22Rv1 (cell line): ENCODE measurements at regions not wholly inside any gene's neighbourhood (a gene's known extent, or its start where the extent isn't known, plus 50 kb on each side); places are given as distances from the start of the nearest gene placed in this dataset.

ENCODE experiments used
- H3K27ac ChIP-seq: fragments of 450-650 bp; 2 replicates; pipeline ENCODE4 v1.5.1; 2017
- ZFX ChIP-seq: fragments of 450-650 bp; IDR thresholded peaks from 2 replicates; pipeline ENCODE4 v1.6.1; 2017; ENCODE audit warnings: antibody characterized with exemption, borderline replicate concordance
- TF ChIP-seq, protein P1 (sequence below): fragments of 450-650 bp; IDR thresholded peaks from 2 replicates; pipeline ENCODE4 v1.5.1; 2017; ENCODE audit warnings: mild to moderate bottlenecking

DNA sequence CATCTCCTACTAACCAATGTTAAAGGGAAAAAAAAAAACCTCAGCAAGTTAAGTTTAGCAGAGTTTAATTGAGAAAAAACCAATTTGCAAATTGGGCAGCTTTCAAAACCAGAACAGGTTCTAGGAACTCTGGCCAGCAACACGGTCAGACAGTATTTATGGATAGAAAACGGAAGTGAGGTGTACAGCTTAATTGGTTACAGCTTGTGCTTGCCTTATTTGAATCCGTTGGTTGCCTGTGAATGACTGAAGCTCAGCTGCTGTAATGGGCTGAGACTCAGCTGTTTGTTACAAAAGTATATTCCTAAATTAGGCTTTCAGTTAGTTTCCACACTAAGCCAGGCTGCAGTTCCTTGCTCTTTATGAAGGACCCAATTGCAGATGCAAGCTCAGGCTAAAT, 217.0 kb downstream of the SREK1 start:
- H3K27ac ChIP-seq: no peak overlapping the region
- TF ChIP-seq, protein P1, sequence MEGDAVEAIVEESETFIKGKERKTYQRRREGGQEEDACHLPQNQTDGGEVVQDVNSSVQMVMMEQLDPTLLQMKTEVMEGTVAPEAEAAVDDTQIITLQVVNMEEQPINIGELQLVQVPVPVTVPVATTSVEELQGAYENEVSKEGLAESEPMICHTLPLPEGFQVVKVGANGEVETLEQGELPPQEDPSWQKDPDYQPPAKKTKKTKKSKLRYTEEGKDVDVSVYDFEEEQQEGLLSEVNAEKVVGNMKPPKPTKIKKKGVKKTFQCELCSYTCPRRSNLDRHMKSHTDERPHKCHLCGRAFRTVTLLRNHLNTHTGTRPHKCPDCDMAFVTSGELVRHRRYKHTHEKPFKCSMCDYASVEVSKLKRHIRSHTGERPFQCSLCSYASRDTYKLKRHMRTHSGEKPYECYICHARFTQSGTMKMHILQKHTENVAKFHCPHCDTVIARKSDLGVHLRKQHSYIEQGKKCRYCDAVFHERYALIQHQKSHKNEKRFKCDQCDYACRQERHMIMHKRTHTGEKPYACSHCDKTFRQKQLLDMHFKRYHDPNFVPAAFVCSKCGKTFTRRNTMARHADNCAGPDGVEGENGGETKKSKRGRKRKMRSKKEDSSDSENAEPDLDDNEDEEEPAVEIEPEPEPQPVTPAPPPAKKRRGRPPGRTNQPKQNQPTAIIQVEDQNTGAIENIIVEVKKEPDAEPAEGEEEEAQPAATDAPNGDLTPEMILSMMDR: no peak
- no peak for TF ChIP-seq ZFX

DNA sequence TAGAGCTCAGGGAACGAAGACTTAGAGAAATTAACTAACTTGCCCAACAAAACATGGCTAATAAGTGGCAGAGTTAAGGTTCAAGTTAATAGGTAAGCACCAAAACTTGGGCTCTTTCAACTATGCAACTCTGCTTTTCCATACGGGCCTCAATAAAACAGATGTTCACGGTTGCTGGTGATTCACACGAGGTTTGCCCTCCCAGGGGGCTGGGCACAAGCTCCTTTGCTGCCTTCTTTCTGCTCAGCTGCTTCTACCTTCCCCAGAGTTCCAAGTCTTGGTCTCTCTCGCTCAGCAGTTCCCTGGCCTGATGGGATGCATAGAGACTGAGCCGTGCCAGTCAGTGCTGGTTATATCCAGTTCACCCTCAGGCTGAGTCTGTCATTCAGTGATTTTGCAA, 217.9 kb downstream of the SREK1 start:
- H3K27ac ChIP-seq: no peak overlapping the region
- TF ChIP-seq ZFX: no peak
- TF ChIP-seq, protein P1: no peak

DNA sequence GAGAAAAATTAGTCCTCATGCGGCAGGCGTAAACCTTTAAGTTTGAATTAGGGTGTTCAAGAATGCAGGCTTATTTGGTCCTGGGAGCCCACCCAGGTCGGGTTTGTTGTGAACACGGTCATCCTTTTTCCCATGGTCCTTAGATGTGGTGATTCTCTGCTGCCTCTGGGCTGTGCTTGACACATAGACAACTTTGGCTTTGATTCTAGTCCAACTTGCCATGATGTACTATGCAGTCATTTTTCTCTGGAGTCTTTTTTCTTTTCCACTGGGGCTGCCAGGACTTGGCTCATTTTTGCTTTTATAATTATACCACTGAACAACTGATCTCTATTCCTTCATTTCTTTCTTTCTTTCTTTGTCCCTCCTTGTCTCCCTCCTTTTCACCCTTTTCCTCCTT, 218.6 kb downstream of the SREK1 start:
- TF ChIP-seq ZFX: no peak
- TF ChIP-seq, protein P1: no peak
- H3K27ac ChIP-seq: no peak overlapping the region

DNA sequence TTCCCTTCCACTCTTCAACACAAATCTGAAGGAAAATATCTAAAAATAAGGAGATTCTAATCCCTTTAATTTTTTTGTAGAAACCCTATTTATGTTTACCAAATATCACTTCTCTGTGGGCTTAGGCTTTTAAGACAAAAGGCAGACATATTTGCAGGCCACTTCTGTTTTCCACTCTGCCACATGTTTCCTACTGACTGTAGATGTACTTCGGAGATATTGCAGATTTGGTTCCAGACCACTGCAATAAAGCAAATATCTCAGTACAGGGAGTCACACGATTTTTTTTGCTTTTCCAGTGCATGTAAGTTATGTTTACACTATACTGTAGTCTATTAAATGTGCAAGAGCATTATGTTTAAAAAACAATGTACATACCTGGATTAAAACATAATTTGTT, 219.0 kb downstream of the SREK1 start:
- H3K27ac ChIP-seq: no peak overlapping the region
- no peak for TF ChIP-seq ZFX
- TF ChIP-seq, protein P1: no peak

DNA sequence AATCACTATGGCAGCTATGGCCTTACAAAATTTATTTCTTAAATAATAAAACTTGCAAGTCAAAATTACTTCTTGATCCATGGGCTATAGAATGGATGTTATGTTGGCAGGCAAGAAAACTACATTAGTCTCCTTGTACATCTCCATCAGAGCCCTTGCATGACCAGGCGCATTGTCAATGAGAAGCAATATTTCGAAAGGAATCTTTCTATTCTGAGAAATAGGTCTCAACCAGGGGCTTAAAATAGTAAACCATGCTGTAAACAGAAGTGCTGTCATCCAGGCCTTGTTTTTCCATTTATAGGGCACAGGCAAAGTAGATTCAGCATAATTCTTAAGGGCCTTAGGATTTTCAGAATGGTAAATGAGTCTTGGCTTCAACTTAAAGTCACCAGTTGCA, 220.1 kb downstream of the SREK1 start:
- TF ChIP-seq, protein P1: no peak
- no peak for TF ChIP-seq ZFX
- no peak overlapping the region for H3K27ac ChIP-seq

DNA sequence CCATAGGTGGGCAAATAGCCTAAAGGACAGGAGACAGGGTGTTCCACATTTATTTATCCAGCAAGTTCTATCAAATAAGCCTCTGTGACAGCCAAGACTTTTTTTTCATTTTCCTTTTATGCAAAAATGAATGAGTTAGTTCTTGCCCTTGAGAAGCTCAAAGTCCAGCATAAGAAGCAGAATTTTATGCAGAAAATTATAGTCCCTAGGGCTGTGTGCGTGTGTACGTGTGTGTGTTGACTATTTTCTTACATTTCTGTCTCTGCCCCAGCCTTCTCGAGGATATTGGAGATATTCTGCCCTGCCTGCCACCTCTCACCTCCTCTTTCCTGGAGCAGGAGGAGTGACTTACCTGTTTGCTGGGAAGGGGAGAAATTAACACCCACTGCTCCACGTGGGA, 221.9 kb downstream of the SREK1 start:
- TF ChIP-seq, protein P1: no peak
- TF ChIP-seq ZFX: no peak
- no peak overlapping the region for H3K27ac ChIP-seq

DNA sequence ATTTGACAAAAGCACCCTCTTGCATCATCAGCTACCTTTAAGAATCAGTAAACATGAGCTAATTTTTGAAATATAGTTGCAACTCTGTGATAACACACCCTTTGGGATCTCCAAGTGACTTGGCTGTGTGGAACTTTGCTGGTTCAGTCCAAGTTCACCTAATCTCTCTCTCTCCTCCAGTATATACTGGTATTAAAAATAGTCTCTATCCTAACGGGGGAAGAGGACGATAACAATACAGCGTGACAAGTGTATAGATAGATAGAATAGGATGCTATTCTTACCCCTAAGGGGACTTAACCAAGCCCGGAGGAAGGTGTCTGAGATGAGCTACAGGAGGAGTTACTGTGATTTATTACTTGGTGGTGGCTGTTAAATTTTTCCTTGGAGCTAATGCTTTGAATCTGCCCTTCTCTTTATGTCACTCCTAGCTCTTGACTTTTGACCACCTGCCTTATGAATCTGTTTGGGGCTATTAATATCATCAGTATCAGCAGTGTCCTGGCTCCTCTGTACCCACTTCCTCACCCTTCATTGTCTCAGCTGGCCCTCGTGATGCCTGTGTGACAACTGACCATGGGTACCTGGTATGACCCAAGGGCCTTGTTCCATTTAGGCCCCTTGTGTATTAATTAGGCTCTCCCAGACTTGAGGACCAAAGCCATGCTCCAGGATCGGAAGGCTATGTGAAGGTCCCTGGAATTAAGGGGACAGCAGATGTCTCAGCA, 223.9 kb downstream of the SREK1 start:
- TF ChIP-seq, protein P1: no peak
- no peak for TF ChIP-seq ZFX
- H3K27ac ChIP-seq: no peak overlapping the region
